Peyer's patch (tissue), 4 donors: ENCODE measurements at regions not wholly inside any gene's neighbourhood (a gene's known extent, or its start where the extent isn't known, plus 50 kb on each side); places are given as distances from the start of the nearest gene placed in this dataset.

ENCODE experiments used
- DNase-seq, 3 donors: peaks; one replicate each; pipeline ENCODE4 v3.0.0-alpha.2; 2017 to 2019
- H3K27ac ChIP-seq, 4 donors: fragments of 200-600 bp; sonication (generic); one replicate each; pipeline ENCODE4 v1.5.1; 2016 to 2019
- H3K27me3 ChIP-seq, 2 donors: fragments of 200-600 bp; sonication (generic); one replicate each; pipeline ENCODE4 v1.5.1; 2019
- H3K36me3 ChIP-seq, 3 donors: fragments of 200-600 bp; sonication (generic); one replicate each; pipeline ENCODE4 v1.5.1; 2016 to 2019
- H3K4me1 ChIP-seq, 4 donors: fragments of 200-600 bp; sonication (generic); one replicate each; pipeline ENCODE4 v1.5.1; 2016 to 2019
- H3K4me3 ChIP-seq, 4 donors: fragments of 200-600 bp; sonication (generic); 1 replicate in 3 of 4; 2 replicates in 1 of 4; pipeline ENCODE4 v1.5.1; 2016 to 2019; ENCODE audit warnings: mild to moderate bottlenecking in 1 of 4
- H3K9me3 ChIP-seq, 4 donors: fragments of 200-600 bp; sonication (generic); one replicate each; pipeline ENCODE4 v1.5.1; 2016 to 2019; ENCODE audit warnings: mild to moderate bottlenecking in 1 of 4
- CTCF ChIP-seq, 6 experiments: fragments of 450-650 bp in 4 of 6; fragments of 200-600 bp in 2 of 6; sonication (generic) in 1 of 6; IDR thresholded peaks; one replicate each; pipeline ENCODE4 v1.5.1; 2017 to 2019; ENCODE audit warnings: antibody characterized with exemption in 6 of 6, mild to moderate bottlenecking in 3 of 6, moderate library complexity in 1 of 6
- POLR2A ChIP-seq, 2 donors: fragments of 450-650 bp; IDR thresholded peaks; one replicate each; pipeline ENCODE4 v1.5.1; 2017; ENCODE audit warnings: antibody characterized with exemption in 2 of 2, mild to moderate bottlenecking in 2 of 2, moderate library complexity in 2 of 2

GRCh38 chr2:42944779-42945415 is 152.5 kb upstream of the HAAO start:
- TF ChIP-seq CTCF (IDR thresholded peaks at IDR 0.05), result no peak
- no peak for TF ChIP-seq POLR2A (IDR thresholded peaks at IDR 0.05)
- H3K27me3 ChIP-seq, result no peaks in the 10 kb centered on the region
- peaks cover 0 to 9% (median 6%) of the 10 kb centered on the region in 4 donors for H3K4me1 ChIP-seq
- no peak for DNase-seq
- H3K36me3 ChIP-seq, result no peaks in the 10 kb centered on the region
- H3K9me3 ChIP-seq, result no peaks in the 10 kb centered on the region
- no peak overlapping the region for H3K27ac ChIP-seq
- no peak overlapping the region for H3K4me3 ChIP-seq

- DNase-seq, result no peak
- no peak for TF ChIP-seq POLR2A (IDR thresholded peaks at IDR 0.05)
- no peak for TF ChIP-seq CTCF (IDR thresholded peaks at IDR 0.05)
- H3K27me3 ChIP-seq, result no peaks in the 10 kb centered on the region
- no peaks in the 10 kb centered on the region for H3K36me3 ChIP-seq
- H3K4me3 ChIP-seq, result no peak overlapping the region
- H3K27ac ChIP-seq, result no peak overlapping the region
- peaks cover 0 to 17% (median 0%) of the 10 kb centered on the region in 4 donors for H3K4me1 ChIP-seq
- no peaks in the 10 kb centered on the region for H3K9me3 ChIP-seq
Measured at GRCh38 chr2:42942990-42943493, 150.7 kb upstream of the HAAO start.

DNA sequence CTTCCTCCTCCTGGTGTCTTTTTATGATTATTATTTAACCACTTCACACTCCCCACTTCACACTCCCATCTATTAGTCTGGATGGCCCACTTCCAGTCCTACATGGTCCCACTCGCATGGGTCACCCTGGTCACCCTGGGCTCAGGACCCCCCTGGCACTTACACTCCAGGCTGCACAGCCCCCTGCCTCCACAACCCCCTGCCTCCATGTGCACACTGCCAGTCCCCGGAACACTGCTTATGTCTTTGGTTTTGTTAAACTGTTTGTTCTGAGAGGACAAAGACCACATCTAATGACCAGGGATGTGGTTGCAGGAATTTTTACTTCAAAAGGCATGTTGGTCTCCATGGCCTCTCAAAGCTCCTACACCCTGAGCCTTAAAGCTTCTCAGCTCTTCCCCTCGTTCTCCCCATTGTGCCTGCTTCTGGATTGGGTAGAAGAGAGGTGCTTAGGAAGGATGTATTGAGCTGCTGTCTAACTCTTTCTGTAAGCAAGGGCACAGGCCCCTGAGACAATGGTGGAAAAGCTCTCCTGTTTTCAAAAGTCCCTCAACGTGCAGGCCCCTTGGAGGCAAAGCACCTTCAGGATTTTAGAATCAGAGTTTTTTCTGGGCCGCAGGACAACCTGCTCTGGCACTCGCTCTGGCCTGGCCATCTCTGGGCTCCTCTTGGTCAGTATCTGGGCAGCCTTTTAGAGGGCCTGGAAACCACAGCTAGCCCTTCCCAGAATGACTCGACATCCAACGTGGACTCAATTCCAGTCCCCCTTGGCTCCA is 150.0 kb upstream of the HAAO start:
- Histone ChIP-seq H3K4me1 (peaks cover 0 to 16% (median 0%) of the 10 kb centered on the region in 4 donors), H3K9me3 (no peaks in the 10 kb centered on the region), H3K27me3 (no peaks in the 10 kb centered on the region), H3K27ac (peak overlapping the region in 1 of 4 donors; percentile 34), H3K4me3 (no peak overlapping the region), H3K36me3 (no peaks in the 10 kb centered on the region)
- TF ChIP-seq CTCF (IDR thresholded peaks at IDR 0.05) (no peak), POLR2A (IDR thresholded peaks at IDR 0.05) (no peak)
- DNase-seq, result no peak

DNA sequence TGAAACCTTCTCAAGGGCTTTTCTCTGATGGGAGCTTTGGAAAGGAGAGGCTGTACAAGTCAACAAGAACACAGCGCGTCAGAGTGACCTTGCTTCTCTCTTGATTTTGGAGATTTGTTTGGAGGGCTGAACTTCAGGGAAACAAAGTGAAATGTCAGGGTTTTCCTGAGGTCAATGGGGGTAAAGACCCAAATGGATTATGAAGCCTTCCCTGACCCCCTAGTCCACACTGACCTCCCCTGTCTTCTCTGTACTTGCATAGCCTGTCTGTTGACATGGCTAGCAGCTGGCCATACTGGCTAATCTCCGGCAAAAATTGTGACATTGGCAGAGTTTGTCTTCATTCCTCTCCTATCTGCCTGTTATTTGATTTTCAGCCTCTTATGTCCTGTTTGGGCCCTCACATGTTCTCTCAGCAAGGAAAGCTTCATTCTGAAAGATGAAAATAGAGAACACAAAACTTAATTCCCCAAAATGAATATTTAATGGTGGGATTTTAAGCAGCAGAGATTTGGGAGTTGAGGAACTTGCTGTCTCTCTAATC is 149.3 kb upstream of the HAAO start:
- no peak for TF ChIP-seq CTCF (IDR thresholded peaks at IDR 0.05)
- no peak for TF ChIP-seq POLR2A (IDR thresholded peaks at IDR 0.05)
- H3K9me3 ChIP-seq, result no peaks in the 10 kb centered on the region
- DNase-seq, result no peak
- no peaks in the 10 kb centered on the region for H3K36me3 ChIP-seq
- no peak overlapping the region for H3K4me3 ChIP-seq
- peak overlapping the region in 1 of 4 donors; percentile 34 for H3K27ac ChIP-seq
- H3K4me1 ChIP-seq, result peaks cover 0 to 12% (median 0%) of the 10 kb centered on the region in 4 donors
- H3K27me3 ChIP-seq, result no peaks in the 10 kb centered on the region

DNA sequence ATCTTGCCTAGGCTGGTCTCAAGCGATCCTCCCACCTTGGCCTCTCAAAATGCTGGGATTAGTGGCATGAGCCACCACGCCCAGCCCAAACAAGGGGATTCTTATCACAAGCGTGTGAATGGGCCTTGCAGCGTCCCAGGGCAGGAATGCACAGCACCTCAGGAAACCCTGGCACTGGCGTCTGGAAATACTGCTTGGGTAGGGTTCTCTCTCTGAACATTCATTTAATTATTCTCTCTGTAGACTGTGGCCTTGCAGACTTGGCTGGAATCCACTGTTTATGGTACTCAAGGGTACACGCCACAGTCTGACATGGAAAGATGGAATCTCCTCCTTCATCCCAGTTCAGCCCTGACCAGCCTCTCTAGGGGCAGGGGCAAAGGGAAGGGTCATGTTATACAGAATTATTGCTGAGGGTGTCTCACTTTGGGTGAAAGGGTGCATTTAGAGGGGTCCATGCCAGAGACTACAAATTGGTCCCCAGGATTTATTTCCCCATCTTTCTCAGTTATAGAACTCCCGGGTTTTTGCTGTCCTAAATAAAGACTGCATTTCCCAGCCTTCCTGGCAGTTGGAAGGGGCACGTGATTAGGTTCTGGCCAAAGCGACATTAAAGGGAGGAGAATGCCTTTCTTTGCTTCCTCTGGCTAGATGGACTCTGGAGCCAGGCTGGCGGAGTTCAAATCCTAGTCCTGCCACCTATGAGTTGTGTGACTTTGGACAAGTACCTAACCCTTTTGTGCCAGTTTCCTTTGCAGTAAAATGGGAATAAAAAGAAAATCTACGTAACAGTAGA is 147.2 kb upstream of the HAAO start:
- Histone ChIP-seq H3K27me3 (no peaks in the 10 kb centered on the region), H3K9me3 (no peaks in the 10 kb centered on the region), H3K36me3 (no peaks in the 10 kb centered on the region), H3K4me3 (no peak overlapping the region), H3K27ac (peak overlapping the region in 1 of 4 donors; percentile 7), H3K4me1 (peaks cover 0 to 12% (median 0%) of the 10 kb centered on the region in 4 donors)
- DNase-seq, result no peak
- no peak for TF ChIP-seq CTCF (IDR thresholded peaks at IDR 0.05)
